GM21529 (cell line): ENCODE measurements at regions not wholly inside any gene's neighbourhood (a gene's known extent, or its start where the extent isn't known, plus 50 kb on each side); places are given as distances from the start of the nearest gene placed in this dataset.
A peak's percentile ranks its signal among the peaks of the same experiment; 100 is the strongest.

Source experiments
- ATAC-seq: cut with Tn5 transposase; IDR thresholded peaks from one replicate; pipeline ENCODE4 v1.9.1; 2021; ENCODE audit not compliant: unreplicated experiment

DNA sequence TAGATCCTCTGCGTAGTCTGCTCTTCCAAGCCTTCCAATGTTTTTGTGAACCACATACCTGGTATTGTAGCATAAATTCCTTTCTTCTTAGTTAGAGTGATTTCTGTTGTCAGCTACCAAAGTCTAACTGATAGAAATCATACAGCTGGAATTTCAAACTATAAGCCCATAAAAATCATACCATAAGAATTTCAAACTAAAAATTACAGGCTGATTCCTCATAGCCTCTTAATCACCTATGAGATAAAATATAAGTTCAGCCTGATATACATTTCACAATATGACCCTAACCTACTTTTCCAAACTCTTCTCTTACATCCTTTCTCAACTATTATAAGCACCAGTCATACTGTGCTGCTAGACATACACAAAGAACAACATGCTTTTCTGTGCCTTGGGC lies 64.8 kb downstream of the PTHLH start:
- no peak for ATAC-seq

DNA sequence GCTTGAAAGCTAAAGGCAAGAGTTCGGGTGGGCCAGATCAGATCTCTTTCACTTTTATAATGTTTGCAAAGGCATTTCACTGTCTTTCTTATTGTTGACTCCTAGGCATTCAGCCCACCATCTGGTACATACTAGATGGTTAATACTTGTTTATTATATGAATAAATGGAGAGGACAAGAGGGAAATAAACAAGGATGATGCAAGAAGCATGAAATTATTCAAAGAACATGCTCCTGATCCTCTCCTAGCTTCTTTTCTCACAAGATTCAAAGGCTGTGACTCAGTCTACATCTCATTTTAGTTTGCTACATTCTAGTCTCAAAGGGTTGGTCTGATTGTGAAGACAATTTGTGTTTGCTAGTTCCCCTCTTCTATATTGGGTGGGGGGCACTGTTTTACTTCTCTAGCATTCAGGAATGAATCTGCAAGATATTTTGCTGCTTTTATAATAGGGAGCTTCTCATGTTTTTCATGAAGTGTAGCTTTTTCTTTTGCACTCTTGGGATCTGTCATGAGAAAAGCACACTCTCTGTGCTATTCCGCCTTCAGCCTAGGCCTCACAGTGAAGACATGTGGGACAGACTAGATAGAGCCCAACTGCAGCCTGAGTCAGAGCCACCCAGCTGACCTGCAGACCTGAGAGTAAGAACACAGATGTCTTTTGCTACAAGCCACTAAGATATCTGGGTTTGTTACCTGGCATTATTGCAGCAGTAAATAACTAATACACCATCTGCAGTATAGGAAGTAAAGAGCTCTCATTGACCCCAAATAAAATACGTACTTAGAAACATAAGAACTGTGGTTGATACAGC lies 65.7 kb downstream of the PTHLH start:
- no peak for ATAC-seq

- no peak for ATAC-seq
Observed at GRCh38 chr12:27906127-27906500, 66.4 kb downstream of the PTHLH start.

GRCh38 chr12:27905285-27906126 lies 67.0 kb downstream of the PTHLH start:
- ATAC-seq = no peak

DNA sequence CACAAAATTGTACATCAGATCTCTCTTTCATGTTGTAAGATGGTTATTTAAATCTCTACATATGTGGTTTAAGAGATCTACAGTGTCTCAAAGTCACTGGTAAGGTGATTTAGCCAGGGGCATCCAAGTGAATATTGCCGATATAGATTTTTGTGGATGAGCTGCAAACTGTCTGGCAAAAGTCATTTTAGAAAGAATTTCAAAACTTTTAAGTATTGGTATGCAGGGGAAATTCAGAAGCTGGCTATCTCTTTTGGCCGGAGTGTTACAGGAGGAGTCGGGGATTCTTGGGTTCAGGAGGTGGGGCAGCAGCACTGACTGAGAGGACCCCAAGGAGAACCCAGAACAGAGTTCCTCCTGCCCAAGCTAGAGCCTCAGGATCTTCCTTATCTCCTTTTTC lies 69.9 kb downstream of the PTHLH start:
- ATAC-seq = no peak

DNA sequence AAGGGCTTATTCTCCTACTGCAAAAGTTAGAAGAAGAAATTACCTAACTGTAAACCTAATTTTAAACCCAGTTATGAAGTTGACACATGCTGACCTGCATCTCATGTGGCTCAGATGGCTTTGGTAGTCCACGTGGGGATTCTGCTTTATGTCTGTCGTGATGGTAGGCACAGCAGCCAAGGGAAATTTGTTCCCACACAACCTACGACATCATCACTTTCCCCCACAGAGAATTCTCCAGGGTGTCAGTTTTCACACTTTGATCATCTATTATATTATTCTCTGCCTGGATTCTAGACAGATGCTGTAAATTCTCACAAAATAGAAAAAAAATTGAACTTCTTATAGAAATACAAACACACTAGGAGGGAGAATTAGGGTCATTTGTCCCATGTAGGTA lies 70.6 kb downstream of the PTHLH start:
- ATAC-seq = no peak

GRCh38 chr12:27900920-27901879 lies 71.3 kb downstream of the PTHLH start:
- ATAC-seq = peak; percentile 69

- no peak for ATAC-seq
Observed at GRCh38 chr12:27899151-27899661, 73.3 kb downstream of the PTHLH start.

- no peak for ATAC-seq
Observed at GRCh38 chr12:27898022-27898421, 74.5 kb downstream of the PTHLH start.

DNA sequence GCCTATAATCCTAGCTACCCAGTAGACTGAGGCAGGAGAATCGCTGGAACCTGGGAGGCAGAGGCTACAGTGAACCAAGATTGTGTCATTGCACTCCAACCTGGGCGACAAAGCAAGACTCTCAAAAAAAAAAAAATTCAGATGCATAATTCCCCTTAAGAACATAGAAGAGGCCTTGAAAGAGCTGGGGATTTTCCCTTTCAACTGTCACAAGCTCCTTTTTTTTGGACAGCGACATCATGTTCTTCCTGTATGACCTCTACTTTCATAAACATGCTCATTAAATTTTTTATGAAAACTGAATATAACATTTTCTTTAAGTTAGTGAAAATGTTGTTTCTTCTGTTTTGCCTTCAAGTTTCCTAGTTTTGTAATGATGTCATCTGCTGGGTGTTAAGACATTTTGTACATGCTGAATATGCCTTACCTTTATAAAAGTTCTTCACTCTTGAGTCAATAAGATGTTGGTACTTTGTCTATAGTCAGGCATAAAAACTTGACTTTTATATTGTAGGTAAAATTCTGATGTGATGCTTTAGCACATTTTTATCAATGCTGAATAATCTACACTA lies 76.0 kb downstream of the PTHLH start:
- ATAC-seq = no peak

- no peak for ATAC-seq
Observed at GRCh38 chr12:27894309-27894708, 78.2 kb downstream of the PTHLH start.

DNA sequence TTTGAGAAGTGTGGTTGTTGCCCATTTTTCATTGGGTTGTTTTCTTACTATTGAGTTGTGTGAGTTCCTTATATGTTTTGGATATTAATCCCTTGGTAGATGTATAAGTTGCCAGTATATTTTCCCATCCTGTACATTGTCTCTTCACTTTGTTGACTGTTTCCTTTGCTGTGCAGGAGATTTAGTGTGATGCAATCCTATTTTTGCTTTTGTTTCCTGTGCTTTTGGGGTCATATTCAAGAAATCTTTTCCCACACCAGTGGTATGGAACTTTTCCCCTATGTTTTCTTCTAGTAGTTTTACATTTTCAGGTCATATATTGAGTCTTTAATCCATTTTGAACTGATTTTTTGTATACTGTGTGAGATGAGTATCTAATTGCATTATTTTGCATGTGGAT lies 92.8 kb downstream of the PTHLH start:
- ATAC-seq = no peak

- ATAC-seq = no peak
Observed at GRCh38 chr12:27875677-27876076, 95.6 kb upstream of the MANSC4 start.

DNA sequence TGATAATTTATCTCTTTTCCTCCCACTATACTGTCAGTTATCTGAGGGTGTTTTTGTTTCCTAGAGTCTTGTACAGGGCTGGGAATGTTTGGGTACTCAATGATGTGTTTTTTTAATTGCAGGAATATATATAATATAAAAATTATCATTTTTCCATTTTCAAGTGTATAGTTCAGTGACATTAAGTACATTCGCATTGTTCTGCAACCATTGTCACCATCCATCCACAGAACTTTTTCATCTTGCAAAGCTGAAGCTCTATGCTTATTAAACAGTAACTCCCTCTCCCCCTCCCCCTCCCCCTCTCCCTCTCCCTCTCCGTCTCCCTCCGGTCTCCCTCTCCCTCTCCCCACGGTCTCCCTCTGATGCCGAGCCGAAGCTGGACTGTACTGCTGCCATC lies 93.0 kb upstream of the MANSC4 start:
- ATAC-seq = no peak

- ATAC-seq = no peak
Observed at GRCh38 chr12:27871946-27872345, 91.9 kb upstream of the MANSC4 start.

- no peak for ATAC-seq
Observed at GRCh38 chr12:27870939-27871338, 90.9 kb upstream of the MANSC4 start.

- no peak for ATAC-seq
Observed at GRCh38 chr12:27869567-27869966, 89.5 kb upstream of the MANSC4 start.

DNA sequence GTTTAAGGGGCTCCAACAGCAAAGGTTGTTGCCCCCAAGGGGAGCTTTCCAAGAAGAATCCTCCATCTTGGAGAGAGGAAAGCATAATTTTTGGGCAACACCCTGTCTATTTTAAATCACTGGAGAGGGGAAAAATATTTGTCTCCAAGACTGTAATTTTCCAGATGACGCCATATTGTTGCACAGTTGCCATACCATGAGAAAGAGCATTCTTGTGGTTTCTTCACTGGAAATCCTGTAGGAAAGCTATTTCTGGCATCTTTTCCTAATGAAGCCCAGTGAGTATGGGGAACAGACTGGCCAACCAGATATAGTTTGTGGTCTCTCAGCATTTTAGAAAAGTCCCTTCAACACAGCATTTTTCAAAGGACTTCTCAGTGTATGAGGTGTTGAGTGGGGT lies 88.1 kb upstream of the MANSC4 start:
- no peak for ATAC-seq

DNA sequence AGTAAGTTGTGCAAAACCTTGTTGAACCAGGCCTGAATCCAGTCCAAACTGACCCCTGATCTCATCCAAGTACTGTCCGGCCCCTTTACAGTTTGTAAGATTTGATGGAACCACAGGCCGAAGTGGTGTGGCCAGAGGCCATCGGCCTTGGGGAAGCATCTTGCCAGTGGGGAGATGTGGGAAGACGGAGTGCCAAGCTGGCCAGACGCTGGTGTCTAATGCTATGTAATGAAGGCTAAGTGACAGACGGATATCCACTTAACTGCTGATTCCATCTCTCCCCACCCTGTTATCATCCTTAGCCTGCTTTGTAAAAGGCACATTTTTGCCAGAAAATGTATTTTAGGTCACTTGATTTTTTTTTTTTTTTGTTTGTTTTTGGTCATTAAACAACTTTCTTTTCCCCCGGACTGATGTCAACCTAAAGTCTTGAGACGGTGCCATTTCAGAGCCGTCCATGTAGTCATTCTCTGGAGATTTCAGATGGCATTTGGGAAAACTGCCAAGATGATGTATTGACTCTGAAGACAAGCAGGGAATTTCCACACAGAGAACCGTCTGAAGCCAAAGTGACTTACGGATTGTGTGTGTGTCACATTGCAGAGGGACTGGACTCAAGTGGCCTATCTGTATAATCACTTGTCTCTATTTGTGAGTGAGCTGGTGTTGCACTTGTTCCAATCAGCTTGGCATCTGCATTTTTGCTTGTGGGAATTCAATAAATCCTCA lies 86.5 kb upstream of the MANSC4 start:
- ATAC-seq = no peak

- ATAC-seq = no peak
Observed at GRCh38 chr12:27865421-27865820, 85.4 kb upstream of the MANSC4 start.
